Common myeloid progenitor, CD34-positive (primary cell): ENCODE measurements at regions not wholly inside any gene's neighbourhood (a gene's known extent, or its start where the extent isn't known, plus 50 kb on each side); places are given as distances from the start of the nearest gene placed in this dataset.

ENCODE experiments used
- CTCF ChIA-PET: fragments of 350-600 bp; sonication (Branson Sonifier 250); formaldehyde crosslinking; loops from one replicate; lab custom pipeline; 2021; ENCODE audit warnings: antibody characterized with exemption; lab: Charles Lee
- POLR2A ChIA-PET: fragments of 350-600 bp; sonication (Branson Sonifier 250); formaldehyde crosslinking; loops from one replicate; lab custom pipeline; 2021; ENCODE audit warnings: antibody characterized with exemption; lab: Charles Lee
- DNase-seq, 3 donors: peaks; one replicate each; pipeline versions ENCODE4 v3.0.0 to v3.0.0-alpha.2; 2013
- H3K27ac ChIP-seq, 2 experiments: 1 replicate in 1 of 2; 2 replicates in 1 of 2; pipeline ENCODE4 v1.7.0; 2013; ENCODE audit warnings: inconsistent platforms in 2 of 2, low read length in 2 of 2, mild to moderate bottlenecking in 2 of 2, low read depth in 1 of 2, moderate library complexity in 1 of 2; ENCODE audit not compliant: severe bottlenecking in 2 of 2, insufficient read depth in 1 of 2, poor library complexity in 1 of 2
- H3K27me3 ChIP-seq, 5 experiments: replicated peaks in 2 of 5; 1 replicate in 3 of 5; 2 replicates in 2 of 5; pipeline versions ENCODE4 v1.6.1 to v1.7.0; 2013; ENCODE audit warnings: low read length in 4 of 5, mild to moderate bottlenecking in 2 of 5, moderate library complexity in 2 of 5, inconsistent platforms in 1 of 5; ENCODE audit not compliant: insufficient read depth in 5 of 5, control insufficient read depth in 4 of 5
- H3K36me3 ChIP-seq, 4 experiments: 1 replicate in 2 of 4; 2 replicates in 2 of 4; pipeline versions ENCODE4 v1.6.1 to v1.7.0; 2013; ENCODE audit warnings: low read length in 3 of 4, control low read depth in 1 of 4, mild to moderate bottlenecking in 1 of 4; ENCODE audit not compliant: control insufficient read depth in 4 of 4, insufficient read depth in 4 of 4
- H3K4me1 ChIP-seq, 4 experiments: 1 replicate in 3 of 4; 2 replicates in 1 of 4; pipeline versions ENCODE4 v1.6.1 to v1.7.1; 2013; ENCODE audit warnings: low read length in 3 of 4, mild to moderate bottlenecking in 3 of 4, control low read depth in 1 of 4, inconsistent platforms in 1 of 4, moderate library complexity in 1 of 4; ENCODE audit not compliant: control insufficient read depth in 4 of 4, insufficient read depth in 4 of 4; ENCODE audit errors: control extremely low read depth in 1 of 4
- H3K4me3 ChIP-seq, 7 experiments: 1 replicate in 4 of 7; 2 replicates in 3 of 7; pipeline versions ENCODE4 v1.5.1 to v1.7.0; 2013; ENCODE audit warnings: mild to moderate bottlenecking in 7 of 7, low read length in 6 of 7, moderate library complexity in 6 of 7, inconsistent platforms in 2 of 7, low read depth in 2 of 7, control low read depth in 1 of 7; ENCODE audit not compliant: insufficient read depth in 4 of 7, control insufficient read depth in 1 of 7; ENCODE audit errors: extremely low read depth in 1 of 7
- H3K9me3 ChIP-seq, 5 experiments: 1 replicate in 4 of 5; 2 replicates in 1 of 5; pipeline versions ENCODE4 v1.6.1 to v1.7.1; 2013; ENCODE audit warnings: low read length in 4 of 5, mild to moderate bottlenecking in 2 of 5, inconsistent platforms in 1 of 5, low read depth in 1 of 5, moderate library complexity in 1 of 5; ENCODE audit not compliant: control insufficient read depth in 4 of 5, insufficient read depth in 2 of 5; ENCODE audit errors: control extremely low read depth in 1 of 5
- WGBS: methylation state at CpG from one replicate; pipeline ENCODE4 v1.1.5; 2013; ENCODE audit not compliant: insufficient coverage; 5-methylcytosine and 5-hydroxymethylcytosine counted together

GRCh38 chr7:137080516-137081203, 212.2 kb downstream of the CHRM2 start:
- ChIA-PET CTCF (interaction anchor here (1.2 kb wide), 1 partner anchor 12 kb away, joined by 3 read pairs; no protein-coding TSS in a partner anchor), POLR2A (no interaction called here)
- no peak overlapping the region for H3K27ac ChIP-seq
- no peak overlapping the region for H3K4me3 ChIP-seq
- no peaks in the 10 kb centered on the region for H3K36me3 ChIP-seq
- 70% methylated on average over 4 of the region's 5 CpGs for WGBS
- no peaks in the 10 kb centered on the region for H3K4me1 ChIP-seq
- DNase-seq: no peak
- H3K9me3 ChIP-seq: no peaks in the 10 kb centered on the region
- H3K27me3 ChIP-seq: no peaks in the 10 kb centered on the region

GRCh38 chr7:137078781-137079180, 210.3 kb downstream of the CHRM2 start:
- POLR2A ChIA-PET: no interaction called here
- CTCF ChIA-PET: no interaction called here
- 92% methylated on average over 2 of the region's 2 CpGs for WGBS

GRCh38 chr7:137074391-137075030, 206.1 kb downstream of the CHRM2 start:
- Histone ChIP-seq H3K27me3 (no peaks in the 10 kb centered on the region), H3K4me1 (no peaks in the 10 kb centered on the region), H3K36me3 (no peaks in the 10 kb centered on the region), H3K27ac (no peak overlapping the region), H3K9me3 (no peaks in the 10 kb centered on the region), H3K4me3 (no peak overlapping the region)
- POLR2A ChIA-PET: no interaction called here
- CTCF ChIA-PET: interaction anchor here (1.3 kb wide), 1 partner anchor 11 kb away, joined by 3 read pairs; no protein-coding TSS in a partner anchor
- DNase-seq: no peak
- WGBS: no CpG with 5 or more reads among the region's 2 CpGs

More at GRCh38 chr7:137078781-137079180, 210.3 kb downstream of the CHRM2 start:
- no peak overlapping the region for H3K27ac ChIP-seq
- H3K27me3 ChIP-seq: no peaks in the 10 kb centered on the region
- no peak for DNase-seq
- H3K4me3 ChIP-seq: no peak overlapping the region
- no peaks in the 10 kb centered on the region for H3K4me1 ChIP-seq
- H3K9me3 ChIP-seq: no peaks in the 10 kb centered on the region
- H3K36me3 ChIP-seq: no peaks in the 10 kb centered on the region

GRCh38 chr7:137073571-137074325, 205.3 kb downstream of the CHRM2 start:
- Histone ChIP-seq H3K4me3 (no peak overlapping the region), H3K36me3 (no peaks in the 10 kb centered on the region), H3K9me3 (no peaks in the 10 kb centered on the region), H3K27me3 (no peaks in the 10 kb centered on the region), H3K4me1 (no peaks in the 10 kb centered on the region), H3K27ac (no peak overlapping the region)
- POLR2A ChIA-PET: no interaction called here
- no peak for DNase-seq
- WGBS: 100% methylated on average over 1 of the region's 3 CpGs
- CTCF ChIA-PET: interaction anchor here (1.3 kb wide), 1 partner anchor 12 kb away, joined by 3 read pairs; no protein-coding TSS in a partner anchor
